ENCODE measurements at regions not wholly inside any gene's neighbourhood (a gene's known extent, or its start where the extent isn't known, plus 50 kb on each side); places are given as distances from the start of the nearest gene placed in this dataset.
"Not testable (repeated sequence)": the region's sequence is repeated elsewhere in the genome, so short reads cannot be mapped to it uniquely, and the experiment has no call there.

DNA sequence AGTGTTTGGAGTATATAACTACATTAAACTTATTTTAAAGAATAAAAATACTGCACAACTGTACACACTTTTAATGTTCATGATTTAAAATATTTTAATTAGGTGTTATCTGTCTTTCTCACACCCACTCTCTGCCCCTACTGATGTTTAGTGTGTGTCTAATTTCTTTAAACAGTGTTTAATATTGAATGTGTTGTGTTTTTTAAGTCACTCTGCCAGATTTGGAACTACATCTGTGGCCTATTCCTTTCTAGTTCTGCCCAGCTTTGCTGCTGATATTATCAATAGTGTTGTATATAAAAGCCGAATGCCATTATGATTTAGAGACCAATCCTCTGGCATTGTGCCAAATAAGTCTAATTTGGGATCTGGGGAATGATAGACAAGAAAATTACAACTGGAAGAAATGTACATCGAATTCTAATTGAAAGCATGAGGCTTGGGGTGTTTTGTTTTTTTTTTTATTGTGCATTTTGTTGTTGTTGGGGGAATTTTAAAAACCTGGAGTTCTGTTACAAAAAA lies 398.0 kb downstream of the CPS1 start:
- TF ChIP-seq Cebpa-rat (IDR thresholded peaks at IDR 0.05): no peak
- no peak overlapping the region for H3K27ac ChIP-seq

DNA sequence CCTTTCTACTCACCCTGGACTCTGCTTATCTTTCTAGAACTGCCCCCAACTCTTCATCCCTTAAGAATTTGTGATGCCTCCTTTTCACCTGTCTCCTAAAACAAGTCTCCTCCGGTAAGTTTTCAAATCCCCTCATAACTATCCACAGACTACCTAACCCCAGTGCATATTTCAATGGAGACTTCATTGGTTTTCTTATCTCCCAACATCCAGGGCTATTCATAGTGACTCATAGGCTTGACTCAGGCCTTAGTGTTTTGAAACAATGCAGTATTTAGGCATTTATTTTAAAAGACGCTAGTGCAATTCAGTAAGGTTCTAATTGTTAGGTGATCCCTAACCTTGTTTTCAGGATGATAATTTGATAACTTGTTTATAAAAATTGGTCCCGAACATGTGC lies 399.2 kb downstream of the CPS1 start:
- Histone ChIP-seq H4K20me1 (no peaks in the 10 kb centered on the region), H3K9me3 (peaks cover 3% of the 10 kb centered on the region), H3K27ac (no peak overlapping the region), H3K4me2 (no peak overlapping the region), H3K36me3 (no peaks in the 10 kb centered on the region), H3K4me1 (no peaks in the 10 kb centered on the region), H3K9ac (no peak overlapping the region), H3K4me3 (no peak overlapping the region), H3K27me3 (no peaks in the 10 kb centered on the region)
- TF ChIP-seq Cebpa-rat (IDR thresholded peaks at IDR 0.05): no peak

More for the DNA sequence above, 398.0 kb downstream of the CPS1 start:
- Histone ChIP-seq H3K4me1 (no peaks in the 10 kb centered on the region), H3K9me3 (peaks cover 6% of the 10 kb centered on the region), H3K4me3 (no peak overlapping the region), H3K27me3 (no peaks in the 10 kb centered on the region), H3K9ac (no peak overlapping the region), H3K4me2 (no peak overlapping the region), H3K36me3 (no peaks in the 10 kb centered on the region), H4K20me1 (no peaks in the 10 kb centered on the region)

DNA sequence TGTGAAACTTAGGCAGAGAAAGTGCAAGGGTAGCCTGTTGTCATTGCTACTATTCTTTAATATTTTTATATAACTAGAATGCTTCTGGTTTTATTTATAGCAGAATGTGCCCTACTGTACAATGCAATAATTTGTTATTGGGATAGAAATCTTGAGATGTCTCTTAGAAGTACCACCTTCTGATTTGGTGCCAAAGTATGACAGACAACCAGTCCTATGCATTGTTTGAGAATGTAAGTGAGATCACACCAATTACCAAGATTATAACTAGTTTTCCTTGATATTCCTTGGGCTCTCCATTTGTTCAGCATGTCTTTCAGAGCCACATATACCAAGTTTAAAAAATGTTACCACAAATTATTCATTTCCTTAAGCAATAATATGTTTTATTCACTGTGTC lies 399.7 kb downstream of the CPS1 start:
- Histone ChIP-seq H3K4me3 (no peak overlapping the region), H4K20me1 (no peaks in the 10 kb centered on the region), H3K27me3 (no peaks in the 10 kb centered on the region), H3K4me2 (no peak overlapping the region), H3K36me3 (no peaks in the 10 kb centered on the region), H3K9me3 (no peaks in the 10 kb centered on the region), H3K9ac (no peak overlapping the region), H3K27ac (no peak overlapping the region), H3K4me1 (no peaks in the 10 kb centered on the region)
- no peak for TF ChIP-seq Cebpa-rat (IDR thresholded peaks at IDR 0.05)

DNA sequence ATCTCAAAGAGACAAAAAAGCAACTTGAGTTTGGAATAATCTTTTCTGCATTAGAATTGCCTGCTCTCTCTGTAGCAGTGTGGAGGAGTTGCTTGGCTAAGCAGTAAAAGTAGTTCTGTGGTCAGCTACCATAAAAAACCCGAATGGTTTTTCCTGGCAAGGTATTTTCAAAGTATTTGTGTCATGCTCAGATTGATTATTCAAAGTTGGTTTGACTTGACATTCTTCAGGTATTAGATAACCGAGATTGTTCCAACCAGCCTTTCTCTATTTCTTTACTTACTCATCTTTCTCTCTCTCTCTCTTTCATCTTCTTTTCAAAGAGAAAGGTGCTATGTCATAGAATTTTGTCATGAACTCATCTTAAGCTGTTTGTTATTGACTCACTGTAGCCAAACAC lies 404.9 kb downstream of the CPS1 start:
- no peak overlapping the region for H3K27ac ChIP-seq
- H4K20me1 ChIP-seq: no peaks in the 10 kb centered on the region
- H3K36me3 ChIP-seq: no peaks in the 10 kb centered on the region
- no peak overlapping the region for H3K4me2 ChIP-seq
- H3K9me3 ChIP-seq: no peaks in the 10 kb centered on the region
- no peaks in the 10 kb centered on the region for H3K27me3 ChIP-seq
- no peaks in the 10 kb centered on the region for H3K4me1 ChIP-seq
- H3K9ac ChIP-seq: no peak overlapping the region
- H3K4me3 ChIP-seq: no peak overlapping the region
- no peak for TF ChIP-seq Cebpa-rat (IDR thresholded peaks at IDR 0.05)

DNA sequence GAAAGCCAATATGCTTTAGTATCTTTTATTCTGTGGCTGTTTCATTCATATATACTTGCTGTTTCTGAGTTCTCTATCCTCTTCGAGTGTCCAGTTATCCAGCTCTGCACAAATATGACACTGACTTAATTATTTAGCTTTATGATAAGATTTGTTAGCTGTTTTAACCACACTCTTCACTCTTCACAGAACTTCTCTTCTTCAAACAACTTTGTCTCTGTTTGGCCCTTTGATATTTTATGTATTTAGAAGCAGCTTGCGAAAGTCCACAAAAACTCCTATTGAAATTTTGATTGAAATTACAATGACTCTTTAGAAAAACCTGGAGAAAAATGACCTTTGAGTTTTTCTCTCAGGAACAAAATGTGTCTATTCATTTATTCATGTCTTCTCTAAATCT lies 407.0 kb downstream of the CPS1 start:
- Histone ChIP-seq H3K27ac (no peak overlapping the region), H3K36me3 (no peaks in the 10 kb centered on the region), H3K4me2 (no peak overlapping the region), H3K4me1 (no peaks in the 10 kb centered on the region), H3K9me3 (no peaks in the 10 kb centered on the region), H3K4me3 (no peak overlapping the region), H3K27me3 (no peaks in the 10 kb centered on the region), H3K9ac (no peak overlapping the region), H4K20me1 (no peaks in the 10 kb centered on the region)
- TF ChIP-seq Cebpa-rat (IDR thresholded peaks at IDR 0.05): no peak

DNA sequence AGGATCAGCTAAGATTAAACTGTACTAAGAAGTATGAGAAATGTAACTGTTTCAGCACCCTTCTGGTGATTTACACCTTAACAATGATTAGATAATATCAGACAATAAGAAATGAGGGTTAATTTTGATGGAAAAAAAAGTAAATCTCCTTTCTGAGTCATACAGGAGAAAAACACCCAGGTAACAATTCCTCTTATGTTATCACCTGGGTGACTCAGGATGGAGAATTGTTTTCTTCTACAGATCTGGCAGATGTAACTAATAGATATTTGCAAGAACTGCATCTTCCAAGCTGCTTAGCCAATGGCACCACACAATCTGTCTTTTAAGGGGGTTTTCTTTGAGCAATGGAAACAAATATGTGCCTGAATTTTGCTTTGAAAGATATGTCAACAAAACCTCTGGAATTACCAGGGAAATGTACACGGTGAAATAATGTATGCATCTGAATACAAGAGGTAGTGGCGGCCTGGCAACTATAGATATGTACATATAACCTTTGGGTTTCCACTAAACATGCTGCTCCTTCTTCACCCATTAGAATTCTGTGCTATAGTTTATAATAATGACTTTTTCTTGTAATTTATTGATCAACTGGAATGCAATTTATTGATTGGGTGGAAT lies 407.9 kb downstream of the CPS1 start:
- Histone ChIP-seq H3K4me1 (no peaks in the 10 kb centered on the region), H3K4me2 (no peak overlapping the region)

DNA sequence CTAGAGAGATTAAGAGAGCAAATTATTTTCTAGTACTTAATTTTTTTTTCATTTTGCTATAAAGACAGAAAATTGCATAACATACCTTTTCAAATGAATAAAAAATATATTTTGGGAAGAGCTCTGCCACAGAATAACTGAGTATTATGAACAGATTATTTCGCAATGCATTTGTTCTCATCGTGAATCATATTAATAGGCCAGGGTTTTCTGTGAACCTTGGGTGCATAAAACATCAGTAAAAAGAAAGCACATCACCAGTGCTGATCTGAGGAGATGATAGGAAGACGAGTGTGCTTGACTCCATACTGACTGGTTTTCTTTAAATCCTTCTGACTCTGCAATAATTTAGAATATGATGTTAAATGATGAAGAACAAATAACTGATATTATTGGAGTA lies 409.1 kb downstream of the CPS1 start:
- no peak overlapping the region for H3K9ac ChIP-seq

More for the DNA sequence above, 407.9 kb downstream of the CPS1 start:
- Histone ChIP-seq H3K4me3 (no peak overlapping the region), H4K20me1 (no peaks in the 10 kb centered on the region), H3K9me3 (no peaks in the 10 kb centered on the region), H3K27ac (no peak overlapping the region), H3K9ac (no peak overlapping the region), H3K27me3 (no peaks in the 10 kb centered on the region), H3K36me3 (no peaks in the 10 kb centered on the region)
- no peak for TF ChIP-seq Cebpa-rat (IDR thresholded peaks at IDR 0.05)

DNA sequence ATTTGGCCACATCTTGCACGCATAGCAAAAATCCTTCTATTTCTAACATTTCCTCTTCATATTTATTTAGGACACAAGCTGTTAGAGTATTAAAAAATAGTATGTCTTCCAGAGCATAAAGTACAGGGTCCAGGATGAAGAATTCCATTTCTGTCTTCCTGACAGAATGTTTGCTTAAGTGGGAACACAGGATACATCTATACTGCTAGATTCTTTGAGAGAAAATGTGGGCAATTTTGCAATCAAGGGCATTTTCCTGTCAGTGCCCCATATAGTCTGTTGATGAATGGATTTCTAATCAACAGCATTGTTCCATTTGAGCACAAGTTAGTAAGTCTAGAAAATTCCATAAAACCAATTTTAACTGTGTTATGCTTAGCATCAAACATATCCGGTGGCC lies 409.9 kb downstream of the CPS1 start:
- Histone ChIP-seq H3K9ac (no peak overlapping the region), H3K27ac (no peak overlapping the region), H4K20me1 (no peaks in the 10 kb centered on the region), H3K4me1 (no peaks in the 10 kb centered on the region), H3K27me3 (no peaks in the 10 kb centered on the region), H3K4me2 (no peak overlapping the region), H3K4me3 (no peak overlapping the region), H3K36me3 (no peaks in the 10 kb centered on the region), H3K9me3 (no peaks in the 10 kb centered on the region)
- no peak for TF ChIP-seq Cebpa-rat (IDR thresholded peaks at IDR 0.05)

More for the DNA sequence above, 409.1 kb downstream of the CPS1 start:
- Histone ChIP-seq H3K36me3 (no peaks in the 10 kb centered on the region), H3K9me3 (no peaks in the 10 kb centered on the region), H3K4me2 (no peak overlapping the region), H3K4me3 (no peak overlapping the region), H3K4me1 (no peaks in the 10 kb centered on the region), H3K27ac (no peak overlapping the region), H4K20me1 (no peaks in the 10 kb centered on the region), H3K27me3 (no peaks in the 10 kb centered on the region)
- TF ChIP-seq Cebpa-rat (IDR thresholded peaks at IDR 0.05): no peak; the same call in 1 of the 2 replicates

DNA sequence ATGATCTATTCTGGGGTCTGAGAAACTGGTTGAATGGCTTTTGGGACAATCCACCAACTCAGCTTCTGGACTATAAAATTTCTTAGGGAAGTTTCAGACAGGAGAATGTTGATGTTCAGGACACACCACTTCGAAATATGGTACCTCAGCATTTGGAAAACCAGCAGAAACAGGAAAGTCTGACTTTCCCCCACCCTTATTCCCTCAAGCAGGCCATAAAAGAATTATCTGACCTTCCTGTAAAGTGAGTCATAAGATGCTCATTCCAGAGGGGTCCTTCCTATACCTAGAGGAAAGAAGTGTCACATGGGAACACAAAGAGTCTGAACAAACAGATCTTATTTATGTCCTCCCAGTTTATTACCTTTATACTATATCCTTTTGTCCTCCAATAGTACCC lies 415.0 kb downstream of the CPS1 start:
- no peaks in the 10 kb centered on the region for H3K4me1 ChIP-seq
- no peaks in the 10 kb centered on the region for H4K20me1 ChIP-seq
- no peaks in the 10 kb centered on the region for H3K36me3 ChIP-seq
- no peak for TF ChIP-seq Cebpa-rat (IDR thresholded peaks at IDR 0.05)
- H3K4me2 ChIP-seq: no peak overlapping the region
- H3K27ac ChIP-seq: no peak overlapping the region
- H3K9ac ChIP-seq: no peak overlapping the region
- H3K9me3 ChIP-seq: no peaks in the 10 kb centered on the region
- H3K4me3 ChIP-seq: no peak overlapping the region
- no peaks in the 10 kb centered on the region for H3K27me3 ChIP-seq

DNA sequence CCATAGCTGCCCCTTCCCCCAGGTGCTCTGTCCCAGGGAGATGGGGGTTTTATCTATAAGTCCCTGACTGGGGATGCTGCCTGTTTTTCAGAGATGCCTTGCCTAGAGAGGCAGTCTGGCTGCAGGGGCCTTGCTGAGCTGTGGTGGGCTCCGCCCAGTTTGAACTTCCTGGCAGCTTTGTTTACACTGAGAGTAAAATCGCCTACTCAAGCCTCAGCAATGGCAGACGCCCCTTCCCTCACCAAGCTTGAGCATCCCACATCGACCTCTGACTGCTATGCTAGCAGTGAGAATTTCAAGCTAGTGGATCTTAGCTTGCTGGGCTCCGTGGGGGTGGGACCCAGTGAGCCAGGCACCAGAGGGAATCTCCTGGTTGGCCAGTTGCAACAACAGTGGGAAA lies 430.4 kb downstream of the CPS1 start:
- H3K27ac ChIP-seq, H3K4me1 ChIP-seq, H3K9ac ChIP-seq, H3K4me3 ChIP-seq, H3K9me3 ChIP-seq, H3K4me2 ChIP-seq, H4K20me1 ChIP-seq, H3K36me3 ChIP-seq, H3K27me3 ChIP-seq: not testable (repeated sequence)

DNA sequence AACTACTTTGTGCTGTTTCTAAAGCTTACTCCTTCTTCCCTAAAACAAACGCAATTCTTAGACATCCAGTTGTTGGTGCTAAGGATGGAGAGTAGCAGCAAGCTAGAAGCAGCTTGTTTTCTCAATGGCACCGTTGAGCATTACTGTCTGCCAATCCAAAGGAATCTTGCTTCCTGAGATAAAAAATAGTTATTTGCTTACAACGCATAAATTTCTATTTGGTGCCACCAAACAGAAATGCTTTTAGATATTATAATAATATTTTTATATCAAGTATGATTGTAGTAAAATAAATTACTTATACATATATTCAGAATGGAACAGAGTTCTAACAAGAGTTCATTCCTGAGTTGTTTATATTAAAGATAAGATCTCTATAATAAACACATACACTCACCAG lies 434.7 kb downstream of the CPS1 start:
- H3K9me3 ChIP-seq: no peaks in the 10 kb centered on the region
- no peaks in the 10 kb centered on the region for H3K27me3 ChIP-seq
- no peak overlapping the region for H3K4me3 ChIP-seq
- H3K36me3 ChIP-seq: no peaks in the 10 kb centered on the region
- H3K4me1 ChIP-seq: no peaks in the 10 kb centered on the region
- no peaks in the 10 kb centered on the region for H4K20me1 ChIP-seq
- TF ChIP-seq Cebpa-rat (IDR thresholded peaks at IDR 0.05): no peak
- H3K9ac ChIP-seq: no peak overlapping the region
- H3K4me2 ChIP-seq: no peak overlapping the region
- H3K27ac ChIP-seq: no peak overlapping the region
